Activated CD8-positive, alpha-beta T cell treated with anti-CD3 and anti-CD28 coated beads for 36 hours (primary cell): ENCODE measurements at regions not wholly inside any gene's neighbourhood (a gene's known extent, or its start where the extent isn't known, plus 50 kb on each side); places are given as distances from the start of the nearest gene placed in this dataset.

Source experiments
- ATAC-seq: fragments of 200-7000 bp; cut with Tn5 transposase; one replicate; pipeline ENCODE4 v1.10.0; 2021; ENCODE audit warnings: mild to moderate bottlenecking, moderate library complexity
- CTCF ChIA-PET: fragments of 350-600 bp; sonication (Branson Sonifier 250); formaldehyde crosslinking; loops from one replicate; lab custom pipeline; 2021; ENCODE audit warnings: antibody characterized with exemption; lab: Charles Lee
- POLR2A ChIA-PET: fragments of 350-600 bp; sonication (Branson Sonifier 250); formaldehyde crosslinking; loops from one replicate; lab custom pipeline; 2021; ENCODE audit warnings: antibody characterized with exemption; lab: Charles Lee
- DNase-seq: peaks from one replicate; pipeline ENCODE4 v3.0.0-alpha.2; 2020
- H3K27ac Mint-ChIP-seq: one replicate; pipeline ENCODE4 v1.8.0; 2021; ENCODE audit warnings: mild to moderate bottlenecking, mixed read lengths
- H3K27me3 Mint-ChIP-seq: one replicate; pipeline ENCODE4 v1.8.0; 2021; ENCODE audit warnings: mixed read lengths
- H3K36me3 Mint-ChIP-seq: one replicate; pipeline ENCODE4 v1.8.0; 2021; ENCODE audit warnings: low read depth, mixed read lengths
- H3K4me1 Mint-ChIP-seq: one replicate; pipeline ENCODE4 v1.8.0; 2021; ENCODE audit warnings: low read depth, mixed read lengths
- H3K4me3 Mint-ChIP-seq: one replicate; pipeline ENCODE4 v1.8.0; 2021; ENCODE audit warnings: mild to moderate bottlenecking, moderate library complexity, mixed read lengths
- H3K9me3 Mint-ChIP-seq: one replicate; pipeline ENCODE4 v1.8.0; 2021; ENCODE audit warnings: mixed read lengths
- CTCF ChIP-seq: fragments of 200-600 bp; IDR thresholded peaks from one replicate; pipeline ENCODE4 v1.8.0; 2022; ENCODE audit warnings: antibody characterized with exemption, mild to moderate bottlenecking
- intact Hi-C: fragments of 100-400 bp; cut with micrococcal nuclease; formaldehyde crosslinking; loops from one replicate; pipeline ENCODE4 v1.10.0; 2022

GRCh38 chr22:35479985-35480550, 60.6 kb upstream of the RASD2 start:
- intact Hi-C loops, result no loop called here
- CTCF ChIA-PET, result interaction anchor here (0.9 kb wide), 1 partner anchor 50 kb away, joined by 3 read pairs; no protein-coding TSS in a partner anchor
- Mint-ChIP-seq H3K4me1 (no peaks in the 10 kb centered on the region), H3K36me3 (no peaks in the 10 kb centered on the region), H3K4me3 (no peak overlapping the region), H3K27ac (no peak overlapping the region), H3K27me3 (peaks cover 21% of the 10 kb centered on the region), H3K9me3 (no peaks in the 10 kb centered on the region)
- DNase-seq (no peak), ATAC-seq (no peak)
- POLR2A ChIA-PET, result no interaction called here
- no peak for TF ChIP-seq CTCF

- no peaks in the 10 kb centered on the region for H3K9me3 Mint-ChIP-seq
- no peaks in the 10 kb centered on the region for H3K4me1 Mint-ChIP-seq
- ChIA-PET CTCF (interaction anchor here (1.5 kb wide), 1 partner anchor 130 kb away, joined by 3 read pairs; no protein-coding TSS in a partner anchor), POLR2A (no interaction called here)
- no peaks in the 10 kb centered on the region for H3K36me3 Mint-ChIP-seq
- ATAC-seq, result no peak
- no peak overlapping the region for H3K27ac Mint-ChIP-seq
- no peak overlapping the region for H3K4me3 Mint-ChIP-seq
- TF ChIP-seq CTCF, result no peak
- H3K27me3 Mint-ChIP-seq, result peaks cover 21% of the 10 kb centered on the region
- intact Hi-C loops, result no loop called here
- no peak for DNase-seq
These were observed 59.7 kb upstream of the RASD2 start for GRCh38 chr22:35480627-35481550.

- H3K4me3 Mint-ChIP-seq, result no peak overlapping the region
- no peaks in the 10 kb centered on the region for H3K4me1 Mint-ChIP-seq
- TF ChIP-seq CTCF, result no peak
- DNase-seq (no peak), ATAC-seq (no peak)
- CTCF ChIA-PET, result no interaction called here
- H3K27ac Mint-ChIP-seq, result no peak overlapping the region
- no peaks in the 10 kb centered on the region for H3K9me3 Mint-ChIP-seq
- H3K36me3 Mint-ChIP-seq, result no peaks in the 10 kb centered on the region
- intact Hi-C loops, result no loop called here
- POLR2A ChIA-PET, result no interaction called here
- peaks cover 22% of the 10 kb centered on the region for H3K27me3 Mint-ChIP-seq
These were observed 58.3 kb upstream of the RASD2 start for GRCh38 chr22:35482311-35482710.

GRCh38 chr22:35482974-35483373, 57.7 kb upstream of the RASD2 start:
- TF ChIP-seq CTCF, result no peak
- intact Hi-C loops, result no loop called here

GRCh38 chr22:35483730-35484129, 56.9 kb upstream of the RASD2 start:
- Mint-ChIP-seq H3K36me3 (no peaks in the 10 kb centered on the region), H3K27ac (no peak overlapping the region), H3K4me1 (no peaks in the 10 kb centered on the region), H3K4me3 (no peak overlapping the region), H3K27me3 (peaks cover 19% of the 10 kb centered on the region), H3K9me3 (no peaks in the 10 kb centered on the region)
- no peak for DNase-seq
- intact Hi-C loops, result no loop called here
- CTCF ChIA-PET, result no interaction called here
- POLR2A ChIA-PET, result no interaction called here
- ATAC-seq, result no peak
- no peak for TF ChIP-seq CTCF

More at GRCh38 chr22:35482974-35483373, 57.7 kb upstream of the RASD2 start:
- Mint-ChIP-seq H3K27me3 (peaks cover 21% of the 10 kb centered on the region), H3K36me3 (no peaks in the 10 kb centered on the region), H3K9me3 (no peaks in the 10 kb centered on the region), H3K27ac (no peak overlapping the region), H3K4me3 (no peak overlapping the region), H3K4me1 (no peaks in the 10 kb centered on the region)
- ATAC-seq (no peak), DNase-seq (no peak)
- ChIA-PET CTCF (no interaction called here), POLR2A (no interaction called here)
